Germinal center (tissue), 1 donor: ENCODE measurements at regions not wholly inside any gene's neighbourhood (a gene's known extent, or its start where the extent isn't known, plus 50 kb on each side); places are given as distances from the start of the nearest gene placed in this dataset.
"Not testable (repeated sequence)": the region's sequence is repeated elsewhere in the genome, so short reads cannot be mapped to it uniquely, and the experiment has no call there.

Source experiments
- DNase-seq: peaks from one replicate; pipeline ENCODE4 v3.0.0; 2012; ENCODE audit warnings: mixed read lengths, low spot score

DNA sequence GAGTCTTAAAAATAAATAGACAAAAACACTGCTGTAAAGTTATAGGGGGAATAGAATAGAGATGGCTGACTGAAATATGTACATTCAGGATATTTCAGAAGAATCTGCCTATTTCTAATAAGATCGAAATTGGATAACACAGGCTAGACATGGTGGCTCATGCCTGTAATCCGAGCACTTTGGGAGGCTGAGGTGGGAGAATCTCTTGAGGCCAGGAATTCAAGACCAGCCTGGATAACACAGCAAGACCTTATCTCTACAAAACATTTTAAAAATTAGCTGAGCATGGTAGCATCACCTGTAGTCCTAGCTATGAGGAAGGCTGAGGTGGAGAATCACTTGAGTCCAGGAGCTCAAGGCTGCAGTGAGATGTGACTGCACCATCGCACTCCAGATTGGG, 146.6 kb upstream of the CCDC150 start:
- no peak for DNase-seq

DNA sequence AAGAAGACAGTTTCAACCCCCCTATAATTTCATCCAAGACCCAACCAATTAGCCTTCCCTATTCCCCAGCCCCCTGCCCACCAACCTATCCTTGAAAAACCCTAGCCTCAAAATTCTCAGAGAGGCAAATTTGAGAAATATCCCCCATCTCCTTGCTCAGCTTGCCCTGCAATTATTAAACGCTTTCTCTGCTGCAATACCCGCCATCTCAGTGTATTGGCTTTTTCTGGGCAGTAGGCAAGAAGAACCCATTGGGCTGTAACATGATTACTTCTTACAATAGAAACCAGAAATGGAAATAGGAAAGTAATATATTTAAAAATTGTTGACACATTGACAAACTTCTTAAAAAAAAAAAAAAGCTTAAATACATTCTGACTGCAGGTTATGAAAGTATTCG, 140.6 kb upstream of the CCDC150 start:
- DNase-seq: no peak

DNA sequence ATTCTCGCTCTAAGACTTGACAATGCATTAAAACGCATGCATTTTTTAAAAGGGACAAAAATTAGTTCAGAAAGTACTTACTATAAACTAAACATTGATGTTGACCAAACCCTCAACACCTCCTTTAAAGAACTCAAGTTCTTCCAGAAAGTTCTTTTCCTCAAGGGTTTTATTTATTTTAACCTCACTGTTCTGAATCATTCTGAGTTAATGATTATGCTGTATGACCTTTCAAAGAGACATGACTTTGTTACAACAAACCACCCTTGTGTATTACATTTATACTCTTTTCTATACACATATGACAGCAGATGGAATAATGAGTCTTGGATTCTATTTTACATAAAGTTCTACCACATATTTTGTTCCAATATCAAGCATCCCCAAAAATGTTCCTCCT, 139.8 kb upstream of the CCDC150 start:
- DNase-seq: no peak

DNA sequence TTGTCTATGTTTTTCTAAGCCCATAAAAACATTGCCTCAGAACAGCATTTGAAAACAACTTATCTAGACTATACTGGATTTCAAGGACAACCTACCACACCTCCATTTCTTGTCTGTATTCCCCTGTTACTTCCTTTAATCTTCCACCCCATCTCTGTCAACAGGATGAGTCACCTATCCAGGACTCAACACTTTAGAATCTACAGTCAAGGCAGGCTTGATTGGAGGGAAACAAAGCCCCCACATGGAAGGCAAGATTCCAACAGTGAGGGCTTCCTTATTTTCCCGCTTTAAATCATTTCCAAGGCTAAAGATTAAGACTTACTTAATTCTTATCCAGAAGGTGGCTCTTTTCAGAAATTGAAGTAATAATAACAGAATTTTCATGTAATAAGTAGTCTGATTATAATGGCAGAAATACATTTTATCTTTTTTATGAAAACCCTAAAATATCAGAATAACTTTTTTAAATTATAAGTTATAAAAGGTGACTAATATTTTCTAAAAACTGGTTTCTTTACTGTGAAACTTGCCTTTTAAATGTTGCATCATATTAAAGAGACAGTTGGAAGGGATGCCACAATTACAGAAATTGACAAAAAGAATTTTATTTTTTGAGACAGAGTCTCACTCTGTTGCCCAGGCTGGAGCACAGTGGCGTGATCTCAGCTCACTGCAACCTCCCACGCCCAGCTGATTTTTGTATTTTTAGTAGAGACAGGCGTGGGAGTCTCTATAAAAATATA, 138.7 kb upstream of the CCDC150 start:
- no peak for DNase-seq

DNA sequence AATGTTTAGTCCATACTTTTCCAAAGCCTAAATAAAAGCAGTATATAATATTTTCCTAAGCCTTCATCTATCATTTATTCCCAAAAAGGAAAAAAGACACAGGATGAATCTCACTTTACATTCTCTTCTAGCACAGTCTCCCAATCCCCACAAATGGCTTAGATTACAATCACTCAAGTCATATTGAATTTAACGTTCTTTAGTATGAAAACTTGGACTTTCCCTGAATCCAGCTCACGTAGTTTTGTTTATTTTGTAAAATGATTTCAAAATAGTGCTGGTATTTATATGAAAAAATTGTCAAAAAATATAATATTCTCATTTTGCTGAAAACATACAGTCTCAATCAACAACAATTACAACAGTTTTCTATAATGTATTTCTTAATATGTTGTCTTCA, 137.7 kb upstream of the CCDC150 start:
- no peak for DNase-seq

DNA sequence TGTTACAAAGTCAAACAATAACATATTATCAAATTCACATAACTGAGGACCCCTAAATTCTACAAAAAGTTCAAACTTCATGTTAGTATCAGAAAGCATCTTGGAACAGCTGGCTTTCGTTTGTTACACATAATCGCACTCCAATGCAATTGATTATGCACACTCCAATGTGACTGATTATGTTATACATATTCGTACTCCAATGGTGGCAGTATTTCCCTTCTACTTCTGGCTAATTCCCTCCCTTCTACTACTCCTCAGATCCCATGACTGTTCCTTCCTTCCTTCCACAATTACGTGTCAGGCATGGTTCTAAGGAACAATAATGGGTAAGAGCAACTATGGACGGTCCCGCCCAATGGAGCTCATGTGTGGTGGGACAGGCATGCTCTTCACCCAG, 137.1 kb upstream of the CCDC150 start:
- no peak for DNase-seq

DNA sequence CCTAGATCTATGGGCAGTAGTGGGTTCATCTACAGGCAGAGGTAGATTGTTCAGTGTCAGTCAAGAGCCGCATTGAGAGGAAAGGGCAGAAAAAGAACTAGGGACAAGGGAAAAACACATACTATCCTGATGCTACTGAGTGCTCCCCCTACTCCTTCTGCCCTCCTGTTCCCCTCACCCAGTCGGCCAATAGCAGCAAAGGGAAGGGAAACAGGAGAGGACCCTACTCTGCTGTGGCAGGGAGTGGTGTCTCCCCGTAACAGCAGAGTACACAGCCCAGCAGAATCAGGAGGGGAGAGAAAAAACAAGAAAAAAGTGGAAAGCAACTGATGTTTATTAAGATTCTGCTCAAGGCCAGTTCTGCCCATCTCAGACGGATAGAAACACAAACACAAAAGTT, 136.1 kb upstream of the CCDC150 start:
- no peak for DNase-seq

DNA sequence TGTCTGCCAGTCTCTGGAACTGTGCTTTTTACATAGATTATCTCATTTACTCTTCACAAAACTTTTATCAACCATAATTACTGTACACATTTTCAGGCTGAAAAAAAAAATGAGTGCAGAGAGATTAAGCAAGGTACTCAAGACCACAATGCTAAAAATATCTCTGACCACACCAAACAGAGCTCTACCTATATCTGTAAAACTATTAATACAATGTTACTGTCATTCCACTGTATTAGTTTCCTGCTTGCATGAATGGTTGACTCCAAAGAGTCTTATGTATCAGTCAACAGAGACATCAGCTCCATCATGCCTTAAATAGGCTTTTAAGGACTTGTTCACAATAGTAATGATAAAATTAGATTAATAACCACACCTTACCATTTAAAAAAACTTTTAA, 134.7 kb upstream of the CCDC150 start:
- no peak for DNase-seq

DNA sequence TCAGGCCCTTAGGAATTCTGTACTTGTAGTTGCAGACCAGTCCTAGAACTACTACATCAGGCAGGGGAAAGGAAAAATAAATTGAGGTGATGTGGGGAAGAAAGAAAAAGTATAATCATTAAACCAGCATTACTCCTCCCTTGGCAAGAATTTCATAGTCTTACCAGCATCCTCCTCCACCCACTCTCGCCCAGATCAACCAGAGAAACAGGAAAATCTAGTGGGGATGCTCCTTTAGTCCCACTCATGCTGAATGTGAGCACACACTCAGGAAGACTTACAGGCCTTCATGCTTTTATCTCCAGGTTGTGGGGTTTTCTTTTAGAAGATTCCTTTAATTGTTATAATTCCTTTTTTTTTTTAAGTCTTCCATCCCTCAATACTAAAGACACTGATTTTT, 129.3 kb upstream of the CCDC150 start:
- DNase-seq: no peak

DNA sequence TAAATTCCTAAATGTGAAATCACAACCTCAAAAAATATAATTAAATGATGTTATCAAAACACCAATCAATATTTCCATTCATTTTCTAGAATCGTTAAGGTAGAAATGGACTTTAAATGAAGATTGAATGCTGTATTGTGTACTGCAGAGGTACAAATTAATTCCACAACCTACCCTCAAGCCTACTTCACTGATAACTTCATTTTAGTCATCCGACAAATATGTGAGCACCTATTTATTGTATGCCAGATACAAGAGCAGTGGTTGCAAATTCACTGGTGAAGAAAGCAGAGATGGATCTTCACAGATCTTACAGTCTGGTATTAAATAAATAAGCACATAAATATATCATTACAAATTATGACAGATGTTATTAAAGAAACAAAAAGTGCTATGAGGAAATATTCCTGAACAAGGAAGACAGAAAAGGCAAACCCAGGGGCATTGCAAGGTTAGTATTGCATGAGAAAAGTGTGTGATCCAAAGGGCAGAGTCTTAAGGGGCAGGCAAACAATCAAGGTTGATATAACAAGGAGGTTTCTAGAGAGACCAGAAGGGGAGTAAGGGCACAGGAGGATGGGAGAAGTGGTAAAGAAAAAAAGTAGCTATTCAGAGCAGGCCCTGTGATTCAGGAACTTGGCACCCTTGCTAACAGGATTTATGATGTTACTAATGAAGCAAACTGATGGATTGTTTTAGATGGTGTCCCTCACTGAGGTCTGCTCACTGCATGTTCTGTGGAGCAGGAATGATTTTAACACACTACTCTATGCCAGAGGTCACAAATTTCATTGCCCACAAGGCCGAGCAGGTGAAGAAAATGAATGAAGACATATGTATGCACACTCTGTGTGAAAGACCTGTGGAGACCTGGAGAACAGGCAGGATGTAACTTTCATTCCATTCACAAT, 128.0 kb upstream of the CCDC150 start:
- no peak for DNase-seq

DNA sequence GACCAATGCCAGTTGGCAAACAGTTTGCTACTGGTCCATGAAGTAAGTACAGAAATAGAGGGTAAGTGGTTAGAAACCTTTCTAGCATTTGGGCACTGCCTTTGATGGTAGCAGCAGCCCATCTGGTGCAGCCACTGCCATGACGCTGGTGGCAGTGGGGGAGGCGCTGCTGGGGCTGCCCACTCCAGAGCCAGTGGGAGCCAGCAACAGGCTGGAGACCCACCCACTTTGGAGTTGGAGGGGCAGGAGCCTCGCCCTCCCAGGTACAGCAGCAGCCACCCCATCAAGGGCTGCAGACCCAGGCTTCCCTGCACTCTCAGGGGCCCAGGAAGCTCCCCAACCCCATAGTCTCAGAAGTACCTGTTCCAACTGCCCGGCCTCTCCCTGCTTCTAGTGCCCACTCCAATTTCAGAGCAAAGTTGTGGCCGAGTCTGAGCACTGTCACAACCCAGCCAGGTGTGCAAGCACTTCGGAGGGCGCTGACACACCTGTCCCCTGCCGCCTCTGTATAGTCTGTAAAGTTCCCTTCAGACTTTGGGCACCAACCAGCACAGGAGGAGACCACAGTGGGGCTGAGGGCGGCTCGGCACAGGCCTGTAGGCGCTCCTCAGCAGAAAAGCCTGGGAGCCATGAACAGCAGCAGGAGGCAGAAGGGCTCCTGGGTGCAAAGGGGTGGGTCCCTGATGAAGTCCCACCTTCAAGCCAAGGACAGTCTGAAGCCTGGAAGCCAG, 125.6 kb upstream of the CCDC150 start:
- no peak for DNase-seq

DNA sequence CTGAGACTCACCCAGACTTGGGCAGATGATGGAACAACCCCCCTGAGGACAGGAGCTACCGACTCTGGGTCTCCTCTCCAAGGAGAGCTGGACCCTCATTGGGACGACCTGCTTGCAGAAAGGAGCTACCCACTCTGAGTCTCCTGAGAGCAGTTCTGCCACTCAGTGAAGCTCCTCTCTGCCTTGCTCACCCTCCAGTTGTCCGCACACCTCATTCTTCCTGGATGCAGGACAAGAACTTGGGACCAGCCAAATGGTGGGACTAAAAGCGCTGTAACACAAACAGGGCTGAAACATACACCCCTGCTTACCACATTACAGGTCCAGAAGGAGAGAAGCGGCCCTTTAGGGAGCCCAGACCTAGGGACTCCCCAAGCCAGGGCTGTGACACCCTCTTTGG, 124.9 kb upstream of the CCDC150 start:
- no peak for DNase-seq

DNA sequence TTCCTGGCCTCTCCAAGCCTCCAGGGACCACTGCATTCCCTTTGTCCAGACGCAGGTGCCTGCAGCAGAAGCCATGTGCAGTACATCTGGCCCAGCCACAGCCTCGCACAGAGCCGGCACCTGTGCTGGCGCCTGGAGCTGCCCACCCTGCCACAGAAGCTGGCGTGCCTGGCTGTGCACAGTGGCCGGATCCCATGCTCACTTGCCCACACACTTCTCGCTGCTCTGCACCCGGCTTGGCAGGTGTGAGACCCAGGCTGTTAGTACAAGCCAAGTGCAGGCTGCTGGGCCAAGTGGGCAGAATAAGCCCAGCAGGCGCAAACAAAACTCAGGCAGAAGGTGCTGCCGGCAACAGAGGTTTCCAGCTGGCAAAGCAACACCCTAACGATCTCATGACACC, 124.5 kb upstream of the CCDC150 start:
- DNase-seq: no peak

DNA sequence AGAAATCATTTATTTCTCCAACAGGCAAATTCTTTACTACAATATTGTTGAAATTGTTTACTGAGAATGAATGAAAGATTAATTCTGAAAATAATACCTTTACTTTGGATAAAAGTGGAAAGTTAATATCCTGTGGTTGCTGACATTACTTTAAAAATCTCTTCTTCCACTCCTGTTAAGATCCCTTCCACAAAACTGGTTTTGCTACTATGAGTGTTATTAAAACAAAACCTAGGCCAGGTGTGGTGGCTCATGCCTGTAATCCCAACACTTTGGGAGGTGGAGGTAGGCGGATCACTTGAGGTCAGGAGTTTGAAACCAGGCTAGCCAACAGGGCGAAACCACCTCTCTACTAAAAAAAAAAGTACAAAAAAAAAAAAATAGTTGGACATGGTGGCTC, 123.9 kb upstream of the CCDC150 start:
- no peak for DNase-seq

DNA sequence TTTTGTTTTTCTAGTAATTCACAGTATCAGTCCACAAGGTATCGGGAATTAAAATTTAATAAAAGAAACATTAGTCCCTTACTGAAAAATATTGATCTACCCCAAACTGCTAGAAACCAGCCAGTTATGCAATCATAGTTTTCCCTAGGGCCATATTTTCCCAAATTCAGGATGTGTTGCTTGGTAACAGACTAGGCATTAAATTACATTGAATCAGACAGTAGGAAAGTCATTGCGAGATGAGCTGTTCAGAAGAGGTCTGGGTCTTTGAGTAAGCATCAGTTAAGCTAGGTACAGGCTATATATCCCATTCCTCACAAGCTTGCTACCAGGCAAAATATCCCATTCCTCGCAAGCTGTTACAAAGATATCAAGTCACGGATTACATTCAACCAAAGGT, 123.0 kb upstream of the CCDC150 start:
- DNase-seq: no peak

DNA sequence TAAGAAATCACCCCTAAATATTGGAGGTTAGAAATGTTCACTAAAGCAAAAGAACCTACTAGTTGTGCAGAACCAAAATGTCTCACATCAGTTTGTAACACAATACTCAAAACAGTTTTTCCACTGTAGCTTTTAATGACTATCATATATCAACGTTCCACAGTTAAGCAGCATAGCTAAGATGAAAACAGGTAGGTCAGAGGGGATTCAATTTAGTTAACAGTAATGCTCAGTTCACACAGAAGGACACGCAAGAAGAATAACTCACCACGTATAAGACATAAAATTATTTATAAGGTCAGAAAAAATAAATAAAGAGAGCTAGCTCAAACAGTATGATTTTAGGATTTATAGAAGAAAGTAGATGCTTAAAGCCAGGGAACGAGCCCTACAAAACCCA, 118.9 kb upstream of the CCDC150 start:
- DNase-seq: no peak

DNA sequence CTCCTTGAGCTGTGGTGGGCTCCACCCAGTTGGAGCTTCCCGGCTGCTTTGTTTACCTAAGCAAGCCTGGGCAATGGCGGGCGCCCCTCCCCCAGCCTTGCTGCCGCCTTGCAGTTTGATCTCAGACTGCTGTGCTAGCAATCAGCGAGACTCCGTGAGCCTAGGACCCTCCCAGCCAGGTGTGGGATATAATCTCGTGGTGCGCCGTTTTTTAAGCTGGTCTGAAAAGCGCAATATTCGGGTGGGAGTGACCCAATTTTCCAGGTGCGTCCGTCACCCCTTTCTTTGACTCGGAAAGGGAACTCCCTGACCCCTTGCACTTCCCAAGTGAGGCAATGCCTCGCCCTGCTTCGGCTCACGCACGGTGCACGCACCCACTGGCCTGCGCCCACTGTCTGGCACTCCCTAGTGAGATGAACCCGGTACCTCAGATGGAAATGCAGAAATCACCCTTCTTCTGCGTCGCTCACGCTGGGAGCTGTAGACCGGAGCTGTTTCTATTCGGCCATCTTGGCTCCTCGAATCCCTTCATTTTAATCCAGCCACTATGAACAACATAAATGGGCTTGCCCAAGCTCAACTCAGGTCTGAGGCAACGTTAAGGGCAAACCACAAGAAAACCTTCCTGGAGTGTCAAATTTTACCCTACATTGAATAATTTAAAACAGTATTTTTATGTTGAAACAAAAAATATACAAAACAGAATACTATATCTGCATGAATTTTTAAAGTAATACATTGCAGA, 112.4 kb upstream of the CCDC150 start:
- not testable (repeated sequence) for DNase-seq

DNA sequence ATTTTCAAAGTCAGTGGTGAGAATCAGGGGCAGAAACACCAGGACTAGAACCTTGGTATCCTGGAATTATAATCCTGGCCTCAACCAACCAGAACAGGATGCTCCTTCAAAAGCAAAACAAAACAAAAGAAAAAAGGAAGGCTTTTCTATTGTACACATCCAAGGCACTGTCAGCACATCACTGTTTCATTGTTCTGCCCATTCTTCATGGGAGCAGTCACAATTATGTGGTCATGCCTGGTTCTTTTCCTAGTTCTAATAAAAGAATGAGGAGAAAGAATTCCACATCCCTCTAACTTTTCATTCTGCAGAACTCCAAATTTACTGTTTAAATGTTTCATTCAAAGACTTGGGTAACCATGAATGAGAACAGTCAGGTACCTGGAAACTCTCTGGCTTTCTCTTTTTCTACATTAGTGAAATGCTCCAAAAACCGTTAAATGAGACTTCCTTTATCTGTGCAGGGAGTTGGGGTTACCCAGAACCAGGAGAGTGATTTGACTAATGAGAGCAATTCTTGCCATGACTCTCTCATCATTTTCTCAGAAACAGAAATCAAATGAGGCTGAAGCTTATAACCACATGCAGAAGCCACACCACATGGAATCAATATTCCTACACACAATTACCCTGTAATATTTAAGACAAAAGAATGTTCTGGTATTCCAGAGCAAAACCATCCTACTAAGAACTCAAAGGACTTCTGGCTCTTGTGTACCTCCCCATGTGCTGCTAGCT, 110.9 kb upstream of the CCDC150 start:
- no peak for DNase-seq

DNA sequence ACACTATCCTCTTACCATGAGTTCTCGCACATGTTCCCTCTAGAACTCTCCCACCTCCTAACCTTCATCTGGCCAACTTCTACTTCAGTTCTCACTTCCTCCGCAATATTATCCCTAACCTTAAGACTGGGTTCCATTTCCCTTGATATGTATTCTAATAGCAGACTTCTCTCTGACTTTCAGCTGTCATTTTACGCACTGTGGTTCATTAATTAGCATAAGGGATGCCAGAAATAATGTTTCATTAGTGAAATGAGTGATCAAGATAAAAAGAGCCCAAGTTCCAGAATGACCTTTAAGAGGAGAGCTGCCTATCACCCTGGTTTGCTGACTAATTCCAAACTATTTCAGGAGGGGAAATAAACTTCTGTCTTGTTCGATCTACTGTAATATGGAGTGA, 108.6 kb upstream of the CCDC150 start:
- DNase-seq: no peak

DNA sequence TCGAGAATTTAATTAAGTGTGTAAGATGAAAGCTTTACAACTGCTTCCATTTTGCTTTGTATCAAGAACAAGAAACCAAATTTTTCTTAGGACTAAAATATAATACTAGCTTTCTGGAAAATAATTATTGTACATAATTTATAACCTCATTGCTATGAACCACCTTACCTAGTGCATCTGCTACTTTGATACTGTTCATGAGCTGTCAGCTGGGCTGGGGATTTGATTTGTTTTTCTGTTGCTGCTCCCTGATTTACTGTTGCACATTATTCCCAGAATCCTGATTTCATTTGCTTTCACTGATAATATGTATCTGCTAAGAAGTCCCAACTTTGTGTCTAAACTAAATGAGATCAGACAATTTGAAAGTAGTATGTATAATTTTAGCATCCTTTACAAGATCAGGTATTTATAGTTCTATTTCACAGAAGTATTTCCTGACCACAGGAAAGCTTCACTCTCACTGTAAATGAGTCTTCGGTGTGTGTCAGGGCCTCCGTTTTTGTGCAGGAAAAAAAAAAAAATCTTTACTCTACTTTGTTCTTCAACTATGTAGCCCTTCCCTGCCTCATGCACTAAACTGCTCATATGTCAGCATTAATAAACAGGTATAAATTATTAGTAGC, 105.6 kb upstream of the CCDC150 start:
- no peak for DNase-seq

DNA sequence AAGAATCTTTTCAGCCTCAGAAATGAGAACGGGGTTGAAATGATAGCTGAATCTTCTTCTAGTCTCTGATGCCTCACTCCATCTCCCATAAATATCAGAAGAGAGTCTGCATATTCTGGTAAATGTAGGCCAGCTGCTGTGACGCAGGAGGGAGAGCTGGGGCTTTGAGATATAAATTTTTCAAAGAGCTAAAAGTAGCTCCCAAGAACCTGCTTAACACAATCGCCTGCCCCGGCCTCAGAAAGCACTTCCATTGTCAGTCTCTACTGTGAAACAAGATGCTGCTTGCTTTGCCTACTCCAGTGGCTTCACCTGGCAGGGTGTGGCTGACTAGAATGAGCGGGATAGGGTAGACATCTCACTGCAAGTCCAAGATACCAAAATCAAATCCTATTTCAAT, 105.0 kb upstream of the CCDC150 start:
- no peak for DNase-seq
